DND-41 (cell line): ENCODE measurements at regions not wholly inside any gene's neighbourhood (a gene's known extent, or its start where the extent isn't known, plus 50 kb on each side); places are given as distances from the start of the nearest gene placed in this dataset.

ENCODE experiments used
- ATAC-seq: fragments of 200-7000 bp; cut with Tn5 transposase; 3 replicates; pipeline ENCODE4 v1.9.1; 2021; ENCODE audit warnings: low read depth; ENCODE audit not compliant: insufficient read depth
- DNase-seq: peaks from one replicate; pipeline ENCODE4 v3.0.0-alpha.2; 2020
- H2AFZ ChIP-seq: 2 replicates; pipeline ENCODE4 v1.6.0; 2012; ENCODE audit warnings: low read depth, low read length
- H3K27ac ChIP-seq: 2 replicates; pipeline ENCODE4 v1.5.1; 2012; ENCODE audit warnings: low read length, inconsistent platforms
- H3K27me3 ChIP-seq: fragments of 200-600 bp; sonication (generic); 2 replicates; pipeline ENCODE4 v1.6.0; 2012; ENCODE audit warnings: low read length, mild to moderate bottlenecking, inconsistent platforms; ENCODE audit not compliant: insufficient read depth, poor library complexity
- H3K36me3 ChIP-seq: 2 replicates; pipeline ENCODE4 v1.5.1; 2012; ENCODE audit warnings: low read length, inconsistent platforms; ENCODE audit not compliant: insufficient read depth
- H3K4me1 ChIP-seq: 2 replicates; pipeline ENCODE4 v1.5.1; 2012; ENCODE audit warnings: mild to moderate bottlenecking, low read length; ENCODE audit not compliant: insufficient read depth
- H3K4me2 ChIP-seq: 2 replicates; pipeline ENCODE4 v1.6.0; 2012; ENCODE audit warnings: mild to moderate bottlenecking, moderate library complexity, low read length, inconsistent platforms; ENCODE audit not compliant: insufficient read depth
- H3K4me3 ChIP-seq, 2 experiments: fragments of 200-600 bp in 1 of 2; shearing (Covaris generic) in 1 of 2; 2 replicates each; pipeline ENCODE4 v1.5.1; 2012 to 2016; ENCODE audit warnings: inconsistent platforms in 2 of 2, low read length in 2 of 2, mild to moderate bottlenecking in 2 of 2, low read depth in 1 of 2, moderate library complexity in 1 of 2
- H3K79me2 ChIP-seq: 2 replicates; pipeline ENCODE4 v1.6.0; 2012; ENCODE audit warnings: low read length, inconsistent platforms; ENCODE audit not compliant: insufficient read depth
- H3K9ac ChIP-seq: 2 replicates; pipeline ENCODE4 v1.6.0; 2012; ENCODE audit warnings: low read depth, mild to moderate bottlenecking, inconsistent platforms, low read length, moderate library complexity
- H3K9me3 ChIP-seq: 2 replicates; pipeline ENCODE4 v1.5.1; 2012; ENCODE audit warnings: low read length, moderate library complexity, mild to moderate bottlenecking, inconsistent platforms; ENCODE audit not compliant: insufficient read depth, severe bottlenecking
- H4K20me1 ChIP-seq: 2 replicates; pipeline ENCODE4 v1.6.0; 2012; ENCODE audit warnings: low read length; ENCODE audit not compliant: insufficient read depth
- CTCF ChIP-seq: IDR thresholded peaks from 2 replicates; pipeline ENCODE4 v1.5.1; 2012; ENCODE audit warnings: borderline replicate concordance, low read length, moderate library complexity, mild to moderate bottlenecking; ENCODE audit not compliant: poor library complexity, severe bottlenecking; ENCODE audit errors: extremely low read depth
- EZH2 ChIP-seq: IDR thresholded peaks from 3 replicates; pipeline ENCODE4 v1.6.1; 2012; ENCODE audit warnings: borderline replicate concordance, low read depth, mild to moderate bottlenecking, moderate library complexity, low read length, inconsistent platforms; ENCODE audit not compliant: severe bottlenecking

GRCh38 chr3:189117087-189117486, 54.7 kb upstream of the TPRG1 start:
- no peak for TF ChIP-seq CTCF
- TF ChIP-seq EZH2, result no peak

DNA sequence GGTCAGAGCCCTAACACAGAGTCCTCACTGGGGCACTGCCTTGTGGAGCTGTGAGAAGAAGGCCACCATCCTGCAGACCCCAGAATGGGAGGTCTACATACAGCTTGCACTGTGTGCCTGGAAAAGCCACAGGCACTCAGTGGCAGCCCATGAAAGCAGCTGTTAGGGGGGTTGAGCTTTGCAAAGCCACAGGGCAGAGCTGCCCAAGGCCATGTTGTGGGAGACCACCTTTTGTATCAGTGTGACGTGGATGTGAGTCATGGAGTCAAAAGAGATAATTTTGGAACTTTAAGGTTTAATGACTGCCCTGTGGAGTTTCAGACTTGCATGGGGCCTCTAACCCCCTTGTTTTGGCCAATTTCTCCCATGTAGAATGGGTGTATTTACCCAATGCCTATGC, 52.9 kb upstream of the TPRG1 start:
- DNase-seq, result no peak
- no peak for TF ChIP-seq EZH2
- no peak for TF ChIP-seq CTCF
- no peak overlapping the region for H3K9ac ChIP-seq

More at GRCh38 chr3:189117087-189117486, 54.7 kb upstream of the TPRG1 start:
- Histone ChIP-seq H2AFZ (no peak overlapping the region), H3K4me3 (no peak overlapping the region), H3K36me3 (no peaks in the 10 kb centered on the region), H3K4me1 (no peaks in the 10 kb centered on the region), H3K9me3 (peaks cover 8% of the 10 kb centered on the region), H3K27ac (no peak overlapping the region), H3K4me2 (no peak overlapping the region), H3K27me3 (no peaks in the 10 kb centered on the region), H3K79me2 (no peaks in the 10 kb centered on the region), H4K20me1 (no peaks in the 10 kb centered on the region), H3K9ac (no peak overlapping the region)
- no peak for ATAC-seq
- no peak for DNase-seq

GRCh38 chr3:189119950-189120349, 51.8 kb upstream of the TPRG1 start:
- no peak overlapping the region for H3K9ac ChIP-seq
- ATAC-seq (no peak), DNase-seq (no peak)
- H4K20me1 ChIP-seq, result no peaks in the 10 kb centered on the region
- peaks cover 8% of the 10 kb centered on the region for H3K9me3 ChIP-seq
- H3K36me3 ChIP-seq, result no peaks in the 10 kb centered on the region
- H3K4me2 ChIP-seq, result no peak overlapping the region
- TF ChIP-seq CTCF (no peak), EZH2 (no peak)
- H3K27ac ChIP-seq, result no peak overlapping the region
- H3K27me3 ChIP-seq, result no peaks in the 10 kb centered on the region
- no peaks in the 10 kb centered on the region for H3K4me1 ChIP-seq
- H3K79me2 ChIP-seq, result no peaks in the 10 kb centered on the region
- H2AFZ ChIP-seq, result no peak overlapping the region
- no peak overlapping the region for H3K4me3 ChIP-seq

More for the DNA sequence above, 52.9 kb upstream of the TPRG1 start:
- H4K20me1 ChIP-seq, result no peaks in the 10 kb centered on the region
- no peaks in the 10 kb centered on the region for H3K27me3 ChIP-seq
- no peak overlapping the region for H3K4me3 ChIP-seq
- no peak overlapping the region for H3K4me2 ChIP-seq
- H2AFZ ChIP-seq, result no peak overlapping the region
- H3K36me3 ChIP-seq, result no peaks in the 10 kb centered on the region
- H3K79me2 ChIP-seq, result no peaks in the 10 kb centered on the region
- peaks cover 8% of the 10 kb centered on the region for H3K9me3 ChIP-seq
- no peaks in the 10 kb centered on the region for H3K4me1 ChIP-seq
- no peak overlapping the region for H3K27ac ChIP-seq
- ATAC-seq, result no peak

GRCh38 chr3:189121092-189121491, 50.7 kb upstream of the TPRG1 start:
- Histone ChIP-seq H4K20me1 (no peaks in the 10 kb centered on the region), H3K4me3 (no peak overlapping the region), H3K9me3 (peaks cover 8% of the 10 kb centered on the region), H3K36me3 (no peaks in the 10 kb centered on the region), H3K4me2 (no peak overlapping the region), H2AFZ (no peak overlapping the region), H3K4me1 (no peaks in the 10 kb centered on the region), H3K27ac (no peak overlapping the region), H3K79me2 (no peaks in the 10 kb centered on the region), H3K9ac (no peak overlapping the region), H3K27me3 (no peaks in the 10 kb centered on the region)
- ATAC-seq (no peak), DNase-seq (no peak)
- TF ChIP-seq EZH2, result no peak
